ENCODE measurements at regions not wholly inside any gene's neighbourhood (a gene's known extent, or its start where the extent isn't known, plus 50 kb on each side); places are given as distances from the start of the nearest gene placed in this dataset.
"Not testable (repeated sequence)": the region's sequence is repeated elsewhere in the genome, so short reads cannot be mapped to it uniquely, and the experiment has no call there.

- DNase-seq: not testable (repeated sequence)
Observed at GRCh38 chr3:145517416-145517815, 643.6 kb downstream of the PLOD2 start.

- DNase-seq: no peak
Observed at GRCh38 chr3:145518639-145519038, 642.3 kb downstream of the PLOD2 start.

DNA sequence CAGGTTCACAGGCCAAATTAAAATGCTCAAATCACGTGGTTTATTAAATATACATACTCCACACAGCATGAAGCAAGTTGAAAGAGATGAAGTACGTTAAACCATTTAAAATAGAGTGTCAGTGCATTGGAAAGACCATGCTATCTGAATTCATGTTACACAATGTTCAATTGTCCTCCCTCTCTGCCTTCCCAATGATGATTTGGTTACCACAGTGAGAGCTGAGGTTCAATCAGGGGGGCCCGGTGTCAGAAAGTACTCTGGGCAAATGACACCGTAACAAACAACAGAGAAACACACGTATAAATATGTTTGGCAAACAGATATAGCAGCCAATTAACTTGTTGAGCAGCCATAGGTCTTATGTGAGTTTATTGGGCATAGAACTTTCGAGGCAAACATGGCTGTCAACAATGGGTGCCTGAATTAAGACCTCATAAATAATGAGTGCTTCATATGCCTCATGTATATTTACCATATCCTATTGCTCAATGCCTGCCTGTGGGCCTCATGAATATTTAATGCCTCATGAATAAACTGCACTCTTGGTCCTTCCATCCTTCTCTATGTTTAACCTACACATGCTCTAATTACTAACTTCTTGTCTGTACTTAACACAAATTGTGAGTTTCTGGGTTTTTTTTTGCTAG is 641.5 kb downstream of the PLOD2 start:
- no peak for DNase-seq

GRCh38 chr3:145522179-145522578 is 638.8 kb downstream of the PLOD2 start:
- no peak for DNase-seq

GRCh38 chr3:145522893-145523651 is 637.9 kb downstream of the PLOD2 start:
- no peak for DNase-seq

- DNase-seq: no peak
Observed at GRCh38 chr3:145531548-145531947, 629.4 kb downstream of the PLOD2 start.

GRCh38 chr3:145533696-145534095 is 627.3 kb downstream of the PLOD2 start:
- no peak for DNase-seq

DNA sequence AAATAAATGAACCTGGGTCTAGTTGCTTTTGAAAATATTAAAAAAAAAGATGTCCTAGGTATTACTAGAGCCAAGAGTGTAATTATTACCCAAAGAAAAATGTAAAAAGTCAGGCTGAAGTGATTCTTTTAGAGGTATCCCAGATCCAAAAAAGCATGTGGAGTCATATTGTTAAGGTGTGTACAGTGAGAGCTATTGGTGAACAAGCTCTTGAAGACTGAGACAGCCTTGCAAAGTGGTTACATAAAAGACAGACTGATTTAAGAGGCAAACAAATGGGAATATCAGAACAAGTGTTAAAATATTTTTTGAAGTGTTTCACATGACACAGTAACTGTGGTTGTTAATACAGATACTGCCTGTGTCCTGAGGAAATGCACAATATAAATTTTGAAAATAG is 624.5 kb downstream of the PLOD2 start:
- no peak for DNase-seq

DNA sequence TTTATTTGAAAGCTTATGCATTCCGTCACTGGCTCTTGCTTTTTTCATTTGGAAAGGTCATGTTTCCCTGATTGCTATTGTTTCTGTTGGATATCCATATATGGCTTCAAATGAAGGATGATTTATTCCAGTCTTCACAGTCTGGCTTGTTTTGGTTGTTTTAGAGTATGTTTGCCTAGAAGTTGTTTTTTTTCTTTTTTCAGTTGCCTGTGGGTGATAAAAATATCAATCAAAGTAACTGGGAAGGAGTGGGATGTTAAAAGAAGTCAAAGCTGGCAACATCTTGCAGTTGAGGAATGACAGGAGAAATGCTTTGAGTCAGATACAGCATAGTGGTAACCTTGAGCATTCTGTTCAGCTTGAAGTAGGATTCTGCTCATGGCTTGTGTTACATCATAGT is 610.5 kb downstream of the PLOD2 start:
- no peak for DNase-seq

DNA sequence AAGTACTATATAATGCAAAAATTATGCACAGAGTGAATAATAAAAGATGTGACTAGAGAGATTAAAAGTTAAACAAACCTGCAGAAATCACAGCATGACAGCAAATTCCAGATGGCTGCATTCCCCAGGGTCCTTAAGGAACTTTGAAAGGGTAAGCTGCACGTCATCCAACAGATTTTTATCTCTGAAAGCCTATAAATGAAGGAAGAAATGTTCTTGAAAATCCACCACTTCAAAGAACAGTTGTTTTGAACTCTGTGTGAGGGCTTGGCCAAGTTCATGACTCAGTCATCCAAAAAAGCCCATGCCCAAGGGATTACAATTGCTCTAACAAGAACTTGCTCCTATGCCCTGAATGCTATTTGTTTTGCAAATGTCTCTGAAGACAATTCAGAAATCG is 603.6 kb downstream of the PLOD2 start:
- DNase-seq: no peak

DNA sequence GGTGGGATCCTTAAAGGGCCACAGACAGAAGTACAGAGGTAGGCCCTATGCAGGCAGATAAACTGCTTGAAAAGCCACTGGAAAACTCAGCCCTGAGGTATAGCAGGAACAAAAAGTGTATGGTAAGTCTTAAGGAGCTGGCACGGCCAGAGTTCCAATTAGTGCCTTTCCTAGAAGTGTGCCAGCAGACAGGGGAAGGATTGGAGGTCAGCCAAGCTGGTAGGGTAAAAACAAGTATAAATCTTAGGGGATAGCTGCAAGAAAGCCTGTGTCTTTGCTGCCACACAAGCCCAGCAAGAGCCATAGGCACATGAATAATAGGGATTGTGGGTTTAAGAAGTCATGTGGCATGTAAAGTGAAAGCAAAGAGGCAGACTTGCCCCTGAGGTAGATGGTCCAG is 582.5 kb downstream of the PLOD2 start:
- DNase-seq: no peak

GRCh38 chr3:145581694-145582093 is 579.3 kb downstream of the PLOD2 start:
- no peak for DNase-seq

GRCh38 chr3:145604851-145605250 is 556.1 kb downstream of the PLOD2 start:
- no peak for DNase-seq

- DNase-seq: no peak
Observed at GRCh38 chr3:145620002-145620401, 541.0 kb downstream of the PLOD2 start.

DNA sequence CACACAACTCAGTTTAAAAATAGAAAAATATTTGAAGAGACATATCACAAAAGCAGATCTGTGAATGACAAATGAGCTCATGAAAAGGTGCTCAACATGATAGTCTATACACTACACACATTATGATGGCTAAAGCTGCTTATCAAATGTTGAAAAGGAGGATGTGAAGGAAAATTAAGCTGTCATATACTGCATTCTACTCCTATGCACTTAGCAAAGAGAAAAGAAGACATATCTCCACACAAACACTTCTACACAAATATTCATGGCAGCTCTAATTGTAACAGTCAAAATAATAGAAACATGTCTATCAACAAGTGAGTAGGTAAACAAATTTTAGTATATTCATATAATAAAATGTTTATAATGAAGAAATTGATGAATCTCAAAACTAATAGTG is 540.5 kb downstream of the PLOD2 start:
- no peak for DNase-seq

- no peak for DNase-seq
Observed at GRCh38 chr3:145623349-145623748, 537.6 kb downstream of the PLOD2 start.

DNA sequence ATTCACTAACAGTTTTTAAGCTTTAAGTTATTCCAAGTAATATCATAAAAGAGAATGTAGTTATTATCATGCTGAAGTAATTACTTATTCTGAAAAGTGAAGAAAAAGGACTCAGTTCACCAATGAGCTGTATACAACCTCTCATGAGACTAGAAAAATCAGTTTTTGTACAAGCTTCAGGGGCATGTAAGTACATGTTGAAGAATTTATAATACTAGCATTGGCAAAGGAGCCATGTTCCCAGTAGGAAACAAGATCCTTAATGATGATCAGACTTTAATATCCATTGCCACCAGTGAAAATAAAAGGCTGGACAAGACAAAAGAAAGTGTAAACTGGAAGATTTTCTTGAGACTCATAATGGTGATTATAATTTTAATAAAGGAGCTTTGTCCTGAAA is 532.8 kb downstream of the PLOD2 start:
- DNase-seq: no peak

DNA sequence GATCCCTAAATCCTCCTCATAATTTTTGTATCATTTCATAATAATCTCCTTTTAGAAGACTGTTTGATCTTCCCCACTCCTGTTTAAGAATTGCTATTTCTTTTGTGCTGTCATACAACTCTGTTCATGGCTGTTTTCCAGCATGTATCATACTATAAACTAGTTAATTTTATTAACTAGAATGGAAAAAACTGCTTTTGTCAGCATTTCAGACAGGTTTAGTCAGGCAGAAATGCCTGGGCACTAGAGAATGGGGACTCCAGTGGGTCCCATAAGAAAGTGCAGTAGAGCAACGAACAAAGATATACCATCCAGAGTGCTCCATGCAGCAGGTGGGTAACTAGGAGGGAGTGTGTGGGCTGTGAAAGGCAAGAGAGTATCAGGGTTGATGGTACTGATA is 523.9 kb downstream of the PLOD2 start:
- DNase-seq: no peak

- DNase-seq: no peak
Observed at GRCh38 chr3:145639003-145639606, 521.9 kb downstream of the PLOD2 start.

DNA sequence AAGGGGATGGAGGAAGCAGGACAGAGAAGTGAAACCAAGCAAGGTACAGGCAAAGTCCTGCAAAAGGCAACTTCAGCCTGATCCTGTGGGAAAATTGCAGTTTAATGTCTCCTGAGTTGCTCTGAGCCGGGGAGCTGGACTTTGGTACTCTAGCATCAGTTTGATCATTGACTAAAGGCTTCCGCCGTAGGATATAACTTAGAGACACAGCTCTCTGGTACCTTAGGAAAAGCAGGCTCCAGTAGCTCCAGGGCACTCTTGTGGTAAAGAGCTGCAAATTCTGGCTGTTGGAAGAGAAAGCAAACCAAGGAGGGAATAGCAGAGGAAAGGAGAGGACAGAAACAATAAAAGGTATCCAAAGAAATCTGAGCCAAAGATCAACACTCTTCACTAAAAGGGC is 521.1 kb downstream of the PLOD2 start:
- DNase-seq: no peak

GRCh38 chr3:145648396-145648795 is 512.6 kb downstream of the PLOD2 start:
- no peak for DNase-seq

GRCh38 chr3:145649368-145649887 is 511.6 kb downstream of the PLOD2 start:
- DNase-seq: no peak

GRCh38 chr3:145650170-145650569 is 510.8 kb downstream of the PLOD2 start:
- no peak for DNase-seq

DNA sequence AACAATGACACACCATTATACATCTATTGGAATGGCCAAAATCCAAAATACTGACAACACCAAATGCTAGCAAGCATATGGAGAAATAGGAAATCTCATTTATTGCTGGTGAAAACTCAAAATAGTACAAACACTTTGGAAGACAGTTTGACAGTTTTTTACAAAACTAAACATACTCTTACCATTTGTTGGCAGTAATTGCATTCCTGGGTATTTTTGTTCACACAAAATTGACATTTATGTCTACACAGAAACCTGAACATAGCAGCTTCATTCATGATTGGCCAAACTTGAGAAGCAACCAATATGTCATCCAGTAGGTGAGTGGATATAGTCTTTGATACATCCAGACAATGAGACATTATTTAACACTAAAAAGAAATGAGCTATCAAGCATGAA is 489.9 kb downstream of the PLOD2 start:
- DNase-seq: no peak
